Endothelial cell (in vitro differentiated cells): ENCODE measurements at regions not wholly inside any gene's neighbourhood (a gene's known extent, or its start where the extent isn't known, plus 50 kb on each side); places are given as distances from the start of the nearest gene placed in this dataset.

Source experiments
- DNase-seq: peaks from one replicate; pipeline ENCODE4 v3.0.0; 2021; ENCODE audit warnings: low spot score
- H3K27ac Mint-ChIP-seq: one replicate; pipeline ENCODE4 v1.8.0; 2021; ENCODE audit warnings: mixed read lengths, inconsistent platforms; ENCODE audit not compliant: unreplicated experiment
- H3K27me3 Mint-ChIP-seq: one replicate; pipeline ENCODE4 v1.8.0; 2021; ENCODE audit warnings: mild to moderate bottlenecking, moderate library complexity, mixed read lengths, inconsistent platforms; ENCODE audit not compliant: unreplicated experiment
- H3K36me3 Mint-ChIP-seq: one replicate; pipeline ENCODE4 v1.8.0; 2021; ENCODE audit warnings: mild to moderate bottlenecking, low read depth, mixed read lengths, inconsistent platforms; ENCODE audit not compliant: unreplicated experiment
- H3K4me1 Mint-ChIP-seq: one replicate; pipeline ENCODE4 v1.8.0; 2021; ENCODE audit warnings: mild to moderate bottlenecking, mixed read lengths, inconsistent platforms; ENCODE audit not compliant: unreplicated experiment
- H3K4me3 Mint-ChIP-seq: one replicate; pipeline ENCODE4 v1.8.0; 2021; ENCODE audit warnings: mild to moderate bottlenecking, mixed read lengths, inconsistent platforms; ENCODE audit not compliant: unreplicated experiment
- H3K9me3 Mint-ChIP-seq: one replicate; pipeline ENCODE4 v1.8.0; 2021; ENCODE audit warnings: mixed read lengths, inconsistent platforms; ENCODE audit not compliant: unreplicated experiment
- CTCF ChIP-seq: fragments of 200-600 bp; sonication (generic); IDR thresholded peaks from one replicate; pipeline ENCODE4 v1.5.0; 2021; ENCODE audit warnings: antibody characterized with exemption; ENCODE audit not compliant: unreplicated experiment

- no peaks in the 10 kb centered on the region for H3K9me3 Mint-ChIP-seq
- H3K27me3 Mint-ChIP-seq: no peaks in the 10 kb centered on the region
- H3K27ac Mint-ChIP-seq: no peak overlapping the region
- peaks cover 14% of the 10 kb centered on the region for H3K4me1 Mint-ChIP-seq
- DNase-seq: no peak
- no peak overlapping the region for H3K4me3 Mint-ChIP-seq
- no peaks in the 10 kb centered on the region for H3K36me3 Mint-ChIP-seq
- TF ChIP-seq CTCF: no peak
Measured at GRCh38 chr4:53713767-53714166, 122.5 kb upstream of the LNX1 start.

GRCh38 chr4:53713296-53713695, 122.0 kb upstream of the LNX1 start:
- Mint-ChIP-seq H3K9me3 (no peaks in the 10 kb centered on the region), H3K27ac (no peak overlapping the region), H3K27me3 (no peaks in the 10 kb centered on the region), H3K36me3 (no peaks in the 10 kb centered on the region), H3K4me3 (no peak overlapping the region), H3K4me1 (peaks cover 14% of the 10 kb centered on the region)
- DNase-seq: no peak
- TF ChIP-seq CTCF: no peak

- no peak for TF ChIP-seq CTCF
- Mint-ChIP-seq H3K27ac (no peak overlapping the region), H3K36me3 (no peaks in the 10 kb centered on the region), H3K4me3 (no peak overlapping the region), H3K4me1 (peaks cover 14% of the 10 kb centered on the region), H3K27me3 (no peaks in the 10 kb centered on the region), H3K9me3 (no peaks in the 10 kb centered on the region)
- DNase-seq: no peak
Measured at GRCh38 chr4:53712408-53713020, 121.2 kb upstream of the LNX1 start.

GRCh38 chr4:53711926-53712325, 120.6 kb upstream of the LNX1 start:
- Mint-ChIP-seq H3K9me3 (no peaks in the 10 kb centered on the region), H3K4me3 (no peak overlapping the region), H3K4me1 (peaks cover 11% of the 10 kb centered on the region), H3K27me3 (no peaks in the 10 kb centered on the region), H3K36me3 (no peaks in the 10 kb centered on the region), H3K27ac (no peak overlapping the region)
- no peak for DNase-seq
- TF ChIP-seq CTCF: no peak

GRCh38 chr4:53709693-53710092, 118.4 kb upstream of the LNX1 start:
- Mint-ChIP-seq H3K27me3 (no peaks in the 10 kb centered on the region), H3K9me3 (no peaks in the 10 kb centered on the region), H3K27ac (no peak overlapping the region), H3K4me3 (no peak overlapping the region), H3K4me1 (peaks cover 24% of the 10 kb centered on the region), H3K36me3 (no peaks in the 10 kb centered on the region)
- no peak for TF ChIP-seq CTCF
- DNase-seq: no peak
